K562 (cell line): ENCODE measurements at regions not wholly inside any gene's neighbourhood (a gene's known extent, or its start where the extent isn't known, plus 50 kb on each side); places are given as distances from the start of the nearest gene placed in this dataset.

ENCODE experiments used
- ATAC-seq: fragments of 200-7000 bp; cut with Tn5 transposase; 3 replicates; pipeline ENCODE4 v1.9.1; 2020; ENCODE audit warnings: moderate library complexity
- BruUV-seq: library from RNA; stranded (reverse); fragments of 400-500 nt; replicated peaks from 2 replicates; lab custom pipeline; 2021; lab: Mats Ljungman, UMichigan
- CTCF ChIA-PET: fragments of 300-600 bp; formaldehyde crosslinking; extraction: SDS; loops from one replicate; lab custom pipeline; 2021; ENCODE audit warnings: low intra/inter-chr PET ratio; lab: Yijun Ruan, JAX
- POLR2A ChIA-PET: fragments of 300-600, 350-650 bp; sonication (Branson Sonifier 250); formaldehyde crosslinking; extraction: SDS; loops from one replicate; lab custom pipeline; 2021; ENCODE audit warnings: antibody characterized with exemption, inconsistent platforms; lab: Yijun Ruan, JAX
- DNase-seq, 4 experiments: peaks; one replicate each; pipeline versions ENCODE4 v3.0.0 to v3.0.0-alpha.2; 2011 to 2018; ENCODE audit warnings: low spot score in 3 of 4, mixed read lengths in 3 of 4; ENCODE audit errors: extremely low read depth in 1 of 4
- FAIRE-seq: peaks from 2 replicates; lab custom pipeline; 2011; peaks lifted over from hg19 to GRCh38; lab: Jason Lieb, UNC
- H2AFZ ChIP-seq: 2 replicates; pipeline ENCODE4 v1.6.0; 2011; ENCODE audit warnings: low read depth, low read length, control low read depth, inconsistent platforms
- H3K27ac ChIP-seq: fragments of 200-600 bp; 3 replicates; pipeline ENCODE4 v1.8.0; 2011; ENCODE audit warnings: low read depth, mild to moderate bottlenecking, control low read depth, inconsistent platforms, low read length, moderate library complexity, mixed read lengths; ENCODE audit errors: extremely low read depth
- H3K27me3 ChIP-seq, 2 experiments: fragments of 300-600 bp in 1 of 2; 2 replicates in 1 of 2; 3 replicates in 1 of 2; pipeline versions ENCODE4 v1.6.0 to v1.8.0; 2011; ENCODE audit warnings: inconsistent platforms in 2 of 2, low read length in 2 of 2, mild to moderate bottlenecking in 1 of 2, mixed read lengths in 1 of 2, moderate library complexity in 1 of 2; ENCODE audit not compliant: control insufficient read depth in 2 of 2, insufficient read depth in 2 of 2
- H3K36me3 ChIP-seq: fragments of 300-600 bp; 3 replicates; pipeline ENCODE4 v1.8.0; 2011; ENCODE audit warnings: mild to moderate bottlenecking, low read length, inconsistent platforms; ENCODE audit not compliant: control insufficient read depth, insufficient read depth
- H3K4me1 ChIP-seq, 2 experiments: fragments of 200-600 bp in 1 of 2; replicated peaks in 1 of 2; 2 replicates in 1 of 2; 3 replicates in 1 of 2; pipeline versions ENCODE4 v1.5.1 to v1.8.0; 2011; ENCODE audit warnings: inconsistent platforms in 2 of 2, low read length in 2 of 2, mild to moderate bottlenecking in 1 of 2, mixed read lengths in 1 of 2, moderate library complexity in 1 of 2; ENCODE audit not compliant: control insufficient read depth in 2 of 2, insufficient read depth in 2 of 2
- H3K4me2 ChIP-seq: 2 replicates; pipeline ENCODE4 v1.6.1; 2011; ENCODE audit warnings: low read length, control low read depth, inconsistent platforms, mixed read lengths; ENCODE audit not compliant: insufficient read depth
- H3K4me3 ChIP-seq: fragments of 200-600 bp; sonication (generic), shearing (Covaris generic); 2 replicates; pipeline ENCODE4 v1.5.1; 2016; ENCODE audit warnings: control low read depth, inconsistent platforms
- H3K79me2 ChIP-seq: fragments of 200-600 bp; 3 replicates; pipeline ENCODE4 v1.8.0; 2011; ENCODE audit warnings: low read length, inconsistent platforms; ENCODE audit not compliant: control insufficient read depth, insufficient read depth
- H3K9ac ChIP-seq, 2 experiments: 2 replicates each; pipeline versions ENCODE4 v1.6.0 to v1.6.1; 2011; ENCODE audit warnings: low read depth in 2 of 2, low read length in 2 of 2, control low read depth in 1 of 2, inconsistent platforms in 1 of 2, mild to moderate bottlenecking in 1 of 2, mixed read lengths in 1 of 2; ENCODE audit not compliant: insufficient read depth in 1 of 2
- H3K9me1 ChIP-seq: one replicate; pipeline ENCODE4 v1.6.0; 2011; ENCODE audit warnings: inconsistent platforms, mild to moderate bottlenecking, low read length, moderate library complexity; ENCODE audit not compliant: control insufficient read depth, insufficient read depth
- H3K9me3 ChIP-seq: replicated peaks from 2 replicates; pipeline ENCODE4 v1.5.1; 2011; ENCODE audit warnings: low read depth, low read length, inconsistent platforms; ENCODE audit not compliant: control insufficient read depth, insufficient read depth
- H4K20me1 ChIP-seq: replicated peaks from 2 replicates; pipeline ENCODE4 v1.6.1; 2011; ENCODE audit warnings: low read length, inconsistent platforms, mixed read lengths; ENCODE audit not compliant: control insufficient read depth, insufficient read depth
- ARID2 ChIP-seq: fragments of 450-650 bp; IDR thresholded peaks from 2 replicates; pipeline ENCODE4 v1.6.1; 2017; ENCODE audit warnings: antibody characterized with exemption, mild to moderate bottlenecking
- BCL6 ChIP-seq: fragments of 250-450 bp; sonication (Bioruptor Pico); IDR thresholded peaks from 2 replicates; pipeline ENCODE4 v1.4.0; 2020
- C11orf30 ChIP-seq: fragments of 450-650 bp; IDR thresholded peaks from 2 replicates; pipeline ENCODE4 v1.6.1; 2016; ENCODE audit warnings: low read depth, mild to moderate bottlenecking
- DIDO1 ChIP-seq: fragments of 450-650 bp; IDR thresholded peaks from 2 replicates; pipeline ENCODE4 v1.6.1; 2016; ENCODE audit warnings: low read depth, missing biosample characterization, missing genetic modification characterization
- DLX4 ChIP-seq: fragments of 250-450 bp; sonication (Bioruptor Pico); IDR thresholded peaks from 2 replicates; pipeline ENCODE4 v1.6.1; 2021; ENCODE audit warnings: mild to moderate bottlenecking
- ESRRA ChIP-seq: fragments of 450-650 bp; IDR thresholded peaks from 2 replicates; pipeline ENCODE4 v1.6.1; 2014; ENCODE audit warnings: low read depth, mild to moderate bottlenecking, moderate library complexity, borderline replicate concordance
- FOS ChIP-seq: IDR thresholded peaks from 3 replicates; pipeline ENCODE4 v1.6.1; 2011; ENCODE audit not compliant: insufficient read length; ENCODE audit errors: extremely low read depth
- HOMEZ ChIP-seq: fragments of 250-450 bp; sonication (Bioruptor Pico); IDR thresholded peaks from 2 replicates; pipeline ENCODE4 v1.4.0; 2020; ENCODE audit warnings: mild to moderate bottlenecking, moderate library complexity
- ILF3 ChIP-seq: fragments of 450-650 bp; IDR thresholded peaks from 2 replicates; pipeline ENCODE4 v1.6.1; 2018; ENCODE audit warnings: antibody characterized with exemption, mild to moderate bottlenecking, moderate library complexity, borderline replicate concordance
- KDM5B ChIP-seq: fragments of 200-600 bp; sonication (generic); IDR thresholded peaks from 2 replicates; pipeline ENCODE4 v1.6.1; 2012; ENCODE audit warnings: low read depth, mild to moderate bottlenecking, moderate library complexity, low read length, control low read depth, inconsistent platforms; ENCODE audit not compliant: insufficient replicate concordance
- NKRF ChIP-seq: fragments of 450-650 bp; IDR thresholded peaks from 2 replicates; pipeline ENCODE4 v1.6.1; 2016; ENCODE audit warnings: borderline replicate concordance
- POLR2AphosphoS5 ChIP-seq: IDR thresholded peaks from 2 replicates; pipeline ENCODE4 v1.6.1; 2011; ENCODE audit warnings: mild to moderate bottlenecking, low read depth, low read length, moderate library complexity; ENCODE audit not compliant: control insufficient read depth, insufficient read depth
- RB1 ChIP-seq: fragments of 450-650 bp; IDR thresholded peaks from 2 replicates; pipeline ENCODE4 v1.6.1; 2017; ENCODE audit warnings: low read depth, mild to moderate bottlenecking
- SNIP1 ChIP-seq: fragments of 450-650 bp; IDR thresholded peaks from 2 replicates; pipeline ENCODE4 v1.7.1; 2017; ENCODE audit warnings: low read depth, mild to moderate bottlenecking
- SRSF1 ChIP-seq: fragments of 200-400 bp; formaldehyde crosslinking; IDR thresholded peaks from 2 replicates; pipeline ENCODE4 v1.6.1; 2017; ENCODE audit warnings: mild to moderate bottlenecking, low read depth, low read length, moderate library complexity
- ZNF143 ChIP-seq: sonication (generic); formaldehyde crosslinking; IDR thresholded peaks from 2 replicates; pipeline ENCODE4 v1.9.0; 2022; ENCODE audit warnings: mild to moderate bottlenecking, missing genetic modification reagents
- WGBS: fragments of 100-300 bp; shearing (Covaris generic); methylation state at CpG from one replicate; pipeline ENCODE4 v1.1.6; 2016; ENCODE audit warnings: low coverage, mixed read lengths; ENCODE audit not compliant: insufficient coverage; ENCODE audit errors: missing lambda C conversion rate; 5-methylcytosine and 5-hydroxymethylcytosine counted together
- in situ Hi-C: fragments of 300-500 bp; cut with MboI; formaldehyde crosslinking; loops from 4 replicates; pipeline ENCODE4 v1.15.0; 2018; ENCODE audit warnings: inconsistent platforms, mixed read lengths
- intact Hi-C: fragments of 100-400 bp; cut with micrococcal nuclease; formaldehyde crosslinking; loops from 2 replicates; pipeline ENCODE4 v1.14.2; 2022

- TF ChIP-seq HOMEZ (CRISPR knock-in tag) (no peak), C11orf30 (peak; percentile 49)
- TF ChIP-seq, all 486 proteins: peak for 5
These were observed 124.1 kb downstream of the XCL2 start (continued) for GRCh38 chr1:168419736-168420135.

- ATAC-seq, result no peak
- no TSS peak for BruUV-seq
These were observed 127.6 kb downstream of the XCL2 start for GRCh38 chr1:168416220-168416619.

More at GRCh38 chr1:168416220-168416619, 127.6 kb downstream of the XCL2 start:
- DNase-seq (no peak), FAIRE-seq (no peak)
- no peak overlapping the region for H3K4me3 ChIP-seq
- no peaks in the 10 kb centered on the region for H3K36me3 ChIP-seq
- no peaks in the 10 kb centered on the region for H3K9me1 ChIP-seq
- no peaks in the 10 kb centered on the region for H3K9me3 ChIP-seq
- no peaks in the 10 kb centered on the region for H3K27me3 ChIP-seq
- no peak overlapping the region for H3K27ac ChIP-seq
- H3K9ac ChIP-seq, result no peak overlapping the region
- CTCF ChIA-PET, result no interaction called here
- intact Hi-C loops, result no loop called here
- in situ Hi-C loops, result no loop called here
- no peaks in the 10 kb centered on the region for H4K20me1 ChIP-seq
- TF ChIP-seq FOS, result no peak
- no peak for TF ChIP-seq SNIP1
- TF ChIP-seq ILF3, result no peak
- no peak for TF ChIP-seq ARID2
- TF ChIP-seq POLR2AphosphoS5, result no peak
- no peak for TF ChIP-seq RB1
- TF ChIP-seq DLX4 (CRISPR knock-in tag), result no peak
- TF ChIP-seq SRSF1, result no peak
- TF ChIP-seq NKRF, result no peak
- TF ChIP-seq KDM5B, result no peak
- no peak for TF ChIP-seq ZNF143 (CRISPR knock-in tag)
- no peak for TF ChIP-seq ESRRA
- TF ChIP-seq DIDO1 (tag), result no peak
- no peak for TF ChIP-seq BCL6 (CRISPR knock-in tag)
- WGBS, result 6% methylated on average over 4 of the region's 4 CpGs
- H3K4me1 ChIP-seq, result no peaks in the 10 kb centered on the region
- POLR2A ChIA-PET, result interaction anchor here (0.7 kb wide), 1 partner anchor 9 kb away, joined by 3 read pairs; no protein-coding TSS in a partner anchor
- no peak overlapping the region for H2AFZ ChIP-seq
- no peaks in the 10 kb centered on the region for H3K79me2 ChIP-seq
- H3K4me2 ChIP-seq, result no peak overlapping the region
